ENCODE measurements at regions not wholly inside any gene's neighbourhood (a gene's known extent, or its start where the extent isn't known, plus 50 kb on each side); places are given as distances from the start of the nearest gene placed in this dataset.

GRCh38 chr15:98282656-98283332 is 322.3 kb downstream of the ARRDC4 start:
- ATAC-seq = no peak
- no peak for TF ChIP-seq ZFP3 (CRISPR knock-in tag; IDR thresholded peaks at IDR 0.05)
- TF ChIP-seq OSR1 (CRISPR knock-in tag; IDR thresholded peaks at IDR 0.05) = no peak
- no peak for TF ChIP-seq ESRRG (CRISPR knock-in tag; IDR thresholded peaks at IDR 0.05)
- no peak for TF ChIP-seq TCF4 (CRISPR knock-in tag; IDR thresholded peaks at IDR 0.05; ENCODE audit: borderline replicate concordance)
- TF ChIP-seq PPARA (CRISPR knock-in tag; IDR thresholded peaks at IDR 0.05; ENCODE audit: borderline replicate concordance) = no peak
- no peak for TF ChIP-seq BACH2 (CRISPR knock-in tag; IDR thresholded peaks at IDR 0.05; ENCODE audit: borderline replicate concordance)
- no peak for TF ChIP-seq RARB (CRISPR knock-in tag; IDR thresholded peaks at IDR 0.05)
- no peak for TF ChIP-seq ISL1 (CRISPR knock-in tag; IDR thresholded peaks at IDR 0.05)
- TF ChIP-seq CREB5 (CRISPR knock-in tag; IDR thresholded peaks at IDR 0.05; ENCODE audit: low read depth) = no peak
- no peak for TF ChIP-seq GLIS3 (CRISPR knock-in tag; IDR thresholded peaks at IDR 0.05)

GRCh38 chr15:98286200-98286599 is 325.7 kb downstream of the ARRDC4 start:
- no peak for TF ChIP-seq SNAI2 (CRISPR knock-in tag; IDR thresholded peaks at IDR 0.05)
- TF ChIP-seq RARB (CRISPR knock-in tag; IDR thresholded peaks at IDR 0.05) = no peak
- TF ChIP-seq CSDC2 (CRISPR knock-in tag; IDR thresholded peaks at IDR 0.05) = no peak
- TF ChIP-seq TSHZ2 (CRISPR knock-in tag; IDR thresholded peaks at IDR 0.05) = no peak
- no peak for TF ChIP-seq ZNF70 (CRISPR knock-in tag; IDR thresholded peaks at IDR 0.05)
- no peak for TF ChIP-seq ZFP3 (CRISPR knock-in tag; IDR thresholded peaks at IDR 0.05)
- TF ChIP-seq BACH2 (CRISPR knock-in tag; IDR thresholded peaks at IDR 0.05; ENCODE audit: borderline replicate concordance) = no peak
- TF ChIP-seq POU6F1 (CRISPR knock-in tag; IDR thresholded peaks at IDR 0.05; ENCODE audit: borderline replicate concordance, low read depth) = no peak
- TF ChIP-seq CREB5 (CRISPR knock-in tag; IDR thresholded peaks at IDR 0.05; ENCODE audit: low read depth) = no peak
- no peak for TF ChIP-seq ZFP30 (CRISPR knock-in tag; IDR thresholded peaks at IDR 0.05)
- TF ChIP-seq OSR1 (CRISPR knock-in tag; IDR thresholded peaks at IDR 0.05) = no peak
- TF ChIP-seq PATZ1 (CRISPR knock-in tag; IDR thresholded peaks at IDR 0.05; ENCODE audit: borderline replicate concordance) = no peak
- TF ChIP-seq ISL1 (CRISPR knock-in tag; IDR thresholded peaks at IDR 0.05) = no peak
- no peak for TF ChIP-seq ARNTL (CRISPR knock-in tag; IDR thresholded peaks at IDR 0.05; ENCODE audit: borderline replicate concordance, low read depth)
- TF ChIP-seq TOX (CRISPR knock-in tag; IDR thresholded peaks at IDR 0.05; ENCODE audit: borderline replicate concordance) = no peak
- no peak for TF ChIP-seq PPARA (CRISPR knock-in tag; IDR thresholded peaks at IDR 0.05; ENCODE audit: borderline replicate concordance)
- no peak for ATAC-seq

- TF ChIP-seq ESRRG (CRISPR knock-in tag; IDR thresholded peaks at IDR 0.05) (no peak), BACH2 (CRISPR knock-in tag; IDR thresholded peaks at IDR 0.05; ENCODE audit: borderline replicate concordance) (no peak), CREB5 (CRISPR knock-in tag; IDR thresholded peaks at IDR 0.05; ENCODE audit: low read depth) (no peak), SNAI2 (CRISPR knock-in tag; IDR thresholded peaks at IDR 0.05) (no peak), ZC3H10 (CRISPR knock-in tag; IDR thresholded peaks at IDR 0.05) (no peak), PATZ1 (CRISPR knock-in tag; IDR thresholded peaks at IDR 0.05; ENCODE audit: borderline replicate concordance) (no peak), GLIS3 (CRISPR knock-in tag; IDR thresholded peaks at IDR 0.05) (no peak), ZFP3 (CRISPR knock-in tag; IDR thresholded peaks at IDR 0.05) (no peak)
- no peak for ATAC-seq
Measured at GRCh38 chr15:98286831-98287230, 326.3 kb downstream of the ARRDC4 start.
